Esophagus (tissue), 2 donors: ENCODE measurements at regions not wholly inside any gene's neighbourhood (a gene's known extent, or its start where the extent isn't known, plus 50 kb on each side); places are given as distances from the start of the nearest gene placed in this dataset.

Source experiments
- H3K27ac ChIP-seq, 2 donors: one replicate each; pipeline ENCODE4 v1.5.1; 2013; ENCODE audit warnings: low read depth in 2 of 2, mild to moderate bottlenecking in 2 of 2, inconsistent platforms in 1 of 2, low read length in 1 of 2, moderate library complexity in 1 of 2
- H3K27me3 ChIP-seq, 2 donors: one replicate each; pipeline ENCODE4 v1.6.1; 2013; ENCODE audit warnings: low read length in 2 of 2, control low read depth in 1 of 2, mild to moderate bottlenecking in 1 of 2; ENCODE audit not compliant: insufficient read depth in 2 of 2, control insufficient read depth in 1 of 2
- H3K36me3 ChIP-seq, 2 donors: one replicate each; pipeline ENCODE4 v1.6.1; 2013; ENCODE audit warnings: low read length in 1 of 2; ENCODE audit not compliant: control insufficient read depth in 2 of 2, insufficient read depth in 2 of 2
- H3K4me1 ChIP-seq, 2 donors: one replicate each; pipeline ENCODE4 v1.6.1; 2013; ENCODE audit warnings: low read length in 1 of 2; ENCODE audit not compliant: control insufficient read depth in 2 of 2, insufficient read depth in 2 of 2
- H3K4me3 ChIP-seq, 2 donors: one replicate each; pipeline ENCODE4 v1.5.1; 2013; ENCODE audit warnings: low read length in 2 of 2, mild to moderate bottlenecking in 2 of 2, low read depth in 1 of 2, moderate library complexity in 1 of 2
- H3K9me3 ChIP-seq, 2 donors: one replicate each; pipeline ENCODE4 v1.6.1; 2013; ENCODE audit warnings: mild to moderate bottlenecking in 2 of 2, low read depth in 1 of 2, low read length in 1 of 2, moderate library complexity in 1 of 2; ENCODE audit not compliant: control insufficient read depth in 2 of 2, insufficient read depth in 1 of 2
- WGBS, 2 donors: extraction: QIAGEN DNeasy Blood & Tissue Kit; methylation state at CpG; one replicate each; pipeline ENCODE4 v1.1.7; 2013; 5-methylcytosine and 5-hydroxymethylcytosine counted together
- donor health status: healthy with polysubstance abuse.
- donor health status: Bipolar disorder and iron deficiency.

DNA sequence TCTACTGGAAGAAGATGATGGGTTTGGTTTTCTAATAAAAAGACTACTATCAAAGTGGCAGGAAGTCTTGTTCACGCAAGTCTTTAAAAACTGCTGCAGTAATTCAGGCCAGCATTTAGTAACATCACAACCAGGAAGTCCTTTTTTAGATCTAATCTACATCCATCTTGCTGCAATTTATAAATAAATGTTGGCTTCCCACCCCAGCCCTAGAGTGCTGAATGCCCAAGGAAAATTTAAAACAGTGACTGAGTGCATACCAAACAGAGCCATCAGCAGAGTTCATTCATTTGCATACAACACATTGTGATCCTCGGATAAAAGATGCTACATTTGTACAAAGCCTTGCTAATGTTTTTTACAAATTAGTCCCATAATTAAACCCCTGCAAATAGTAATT lies 72.1 kb downstream of the PHLDA1 start:
- Histone ChIP-seq H3K36me3 (no peaks in the 10 kb centered on the region), H3K4me1 (peaks cover 4 to 5% of the 10 kb centered on the region in 2 donors), H3K4me3 (no peak overlapping the region), H3K27ac (no peak overlapping the region), H3K9me3 (no peaks in the 10 kb centered on the region), H3K27me3 (no peaks in the 10 kb centered on the region)
- WGBS, 2 donors: 43 to 47% methylated on average over 2 of the region's 2 CpGs

GRCh38 chr12:75959060-75959459 lies 72.5 kb downstream of the PHLDA1 start:
- Histone ChIP-seq H3K36me3 (no peaks in the 10 kb centered on the region), H3K27me3 (no peaks in the 10 kb centered on the region), H3K9me3 (no peaks in the 10 kb centered on the region), H3K4me1 (peaks cover 4 to 5% of the 10 kb centered on the region in 2 donors), H3K27ac (no peak overlapping the region), H3K4me3 (no peak overlapping the region)
- 49 to 56% methylated on average over 2 of the region's 2 CpGs for WGBS, 2 donors

GRCh38 chr12:75955251-75955650 lies 76.3 kb downstream of the PHLDA1 start:
- H3K27ac ChIP-seq: no peak overlapping the region
- H3K4me3 ChIP-seq: no peak overlapping the region
- no peaks in the 10 kb centered on the region for H3K9me3 ChIP-seq
- no peaks in the 10 kb centered on the region for H3K27me3 ChIP-seq
- 92 to 97% methylated on average over 3 of the region's 3 CpGs for WGBS, 2 donors
- H3K4me1 ChIP-seq: peaks cover 0 to 6% of the 10 kb centered on the region in 2 donors
- no peaks in the 10 kb centered on the region for H3K36me3 ChIP-seq

- H3K4me1 ChIP-seq: peaks cover 0 to 4% of the 10 kb centered on the region in 2 donors
- H3K9me3 ChIP-seq: no peaks in the 10 kb centered on the region
- H3K4me3 ChIP-seq: no peak overlapping the region
- H3K27me3 ChIP-seq: no peaks in the 10 kb centered on the region
- 97 to 100% methylated on average over 2 of the region's 2 CpGs for WGBS, 2 donors
- no peaks in the 10 kb centered on the region for H3K36me3 ChIP-seq
- no peak overlapping the region for H3K27ac ChIP-seq
These were observed 76.8 kb downstream of the PHLDA1 start for GRCh38 chr12:75954749-75955148.

DNA sequence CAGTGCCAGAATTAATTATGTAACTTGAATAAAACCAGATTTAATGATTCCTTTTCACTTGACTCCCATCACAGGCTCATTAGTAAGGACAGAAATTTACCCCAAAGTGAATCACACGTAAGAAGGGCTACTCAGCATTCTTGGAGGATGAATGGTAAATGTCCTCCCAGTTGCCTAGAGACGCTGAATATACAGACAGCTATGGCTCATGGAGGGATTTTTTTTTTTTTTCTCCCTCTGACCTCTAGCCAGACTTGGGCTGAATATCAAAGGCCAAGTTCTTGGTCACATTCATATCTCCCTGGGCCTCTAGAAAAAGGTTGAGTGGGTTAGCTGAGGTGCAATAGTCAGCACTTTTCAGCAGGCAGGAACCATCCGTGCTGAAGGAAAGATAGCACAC lies 77.5 kb downstream of the PHLDA1 start:
- Histone ChIP-seq H3K4me1 (peaks cover 0 to 4% of the 10 kb centered on the region in 2 donors), H3K27ac (no peak overlapping the region), H3K4me3 (no peak overlapping the region), H3K36me3 (no peaks in the 10 kb centered on the region), H3K27me3 (no peaks in the 10 kb centered on the region), H3K9me3 (no peaks in the 10 kb centered on the region)
- WGBS, 2 donors: 60 to 65% methylated on average over 3 of the region's 3 CpGs

DNA sequence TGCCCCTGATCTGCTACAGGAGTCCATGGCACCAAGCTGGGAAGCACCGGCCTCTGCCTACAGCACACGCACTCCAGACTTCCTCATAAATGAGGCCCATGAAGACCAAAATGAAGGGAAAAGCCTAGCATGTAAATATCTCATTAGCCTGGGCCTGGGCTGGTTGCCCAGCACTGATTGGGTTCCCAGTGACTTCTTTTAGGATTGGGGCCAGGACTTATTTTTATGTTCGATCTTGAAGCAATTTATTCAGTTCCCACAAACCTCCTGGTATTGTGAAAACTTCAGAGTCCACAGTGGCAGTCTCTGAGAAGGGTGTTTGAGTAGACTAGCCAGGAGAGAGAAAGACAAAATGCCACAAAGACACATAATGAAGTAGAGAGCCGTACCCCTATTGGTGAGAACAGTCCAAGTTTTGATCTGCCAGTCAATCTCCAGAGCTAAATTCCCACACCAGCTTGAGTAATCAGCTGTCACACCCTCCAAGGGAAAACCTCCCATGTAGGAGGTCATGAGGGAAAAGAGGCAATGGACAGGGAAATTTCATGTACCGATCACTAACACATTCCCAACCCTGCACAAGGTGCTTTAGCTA lies 78.2 kb downstream of the PHLDA1 start:
- Histone ChIP-seq H3K4me1 (peaks cover 0 to 4% of the 10 kb centered on the region in 2 donors), H3K4me3 (no peak overlapping the region), H3K27ac (peak overlapping the region; percentile 14 to 49), H3K27me3 (no peaks in the 10 kb centered on the region), H3K36me3 (no peaks in the 10 kb centered on the region), H3K9me3 (no peaks in the 10 kb centered on the region)
- 57 to 58% methylated on average over 5 of the region's 5 CpGs for WGBS, 2 donors

GRCh38 chr12:75951399-75952278 lies 79.9 kb downstream of the PHLDA1 start:
- whole genome bisulfite sequencing, 2 donors: 69 to 75% methylated on average over 4 of the region's 4 CpGs
- no peak overlapping the region for H3K4me3 ChIP-seq
- H3K4me1 ChIP-seq: peaks cover 0 to 4% of the 10 kb centered on the region in 2 donors
- no peak overlapping the region for H3K27ac ChIP-seq
- H3K27me3 ChIP-seq: no peaks in the 10 kb centered on the region
- no peaks in the 10 kb centered on the region for H3K36me3 ChIP-seq
- H3K9me3 ChIP-seq: no peaks in the 10 kb centered on the region

- H3K27ac ChIP-seq: no peak overlapping the region
- no peak overlapping the region for H3K4me3 ChIP-seq
- WGBS, 2 donors: 87 to 90% methylated on average over 4 of the region's 4 CpGs
- no peaks in the 10 kb centered on the region for H3K27me3 ChIP-seq
- H3K36me3 ChIP-seq: no peaks in the 10 kb centered on the region
- H3K4me1 ChIP-seq: peaks cover 0 to 2% of the 10 kb centered on the region in 2 donors
- H3K9me3 ChIP-seq: no peaks in the 10 kb centered on the region
These were observed 84.3 kb downstream of the PHLDA1 start for GRCh38 chr12:75947156-75947723.

DNA sequence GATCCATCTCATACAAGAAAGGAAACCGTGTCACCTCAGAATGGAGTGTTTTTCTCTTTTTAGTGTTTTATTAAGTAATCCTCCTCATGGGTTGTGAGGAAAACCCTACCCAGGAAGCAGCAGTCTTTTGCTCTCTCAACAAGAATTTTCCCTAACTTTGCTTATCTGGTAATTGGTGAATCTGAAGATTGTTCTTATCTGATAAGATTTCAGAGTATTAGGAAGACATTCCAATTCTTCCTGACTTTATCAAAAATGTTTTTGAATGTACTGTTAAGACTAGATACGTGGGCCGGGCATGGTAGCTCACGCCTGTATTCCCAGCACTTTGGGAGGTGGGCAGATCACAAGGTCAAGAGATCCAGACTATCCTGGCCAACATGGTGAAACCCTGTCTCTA lies 86.0 kb downstream of the PHLDA1 start:
- Histone ChIP-seq H3K27ac (peak overlapping the region; percentile 79 to 80), H3K27me3 (no peaks in the 10 kb centered on the region), H3K4me1 (peaks cover 0 to 2% of the 10 kb centered on the region in 2 donors), H3K36me3 (no peaks in the 10 kb centered on the region), H3K4me3 (no peak overlapping the region), H3K9me3 (no peaks in the 10 kb centered on the region)
- 95 to 97% methylated on average over 4 of the region's 4 CpGs for WGBS, 2 donors
